Gastroesophageal sphincter (tissue), 3 donors: ENCODE measurements at regions not wholly inside any gene's neighbourhood (a gene's known extent, or its start where the extent isn't known, plus 50 kb on each side); places are given as distances from the start of the nearest gene placed in this dataset.

ENCODE experiments used
- POLR2A ChIP-seq, 2 donors: fragments of 450-650 bp; IDR thresholded peaks; one replicate each; pipeline ENCODE4 v1.6.1; 2017; ENCODE audit warnings: antibody characterized with exemption in 2 of 2, mild to moderate bottlenecking in 2 of 2, moderate library complexity in 1 of 2
- TF ChIP-seq, protein P1 (sequence below), 4 experiments: fragments of 200-600 bp in 2 of 4; fragments of 450-650 bp in 2 of 4; sonication (generic) in 1 of 4; IDR thresholded peaks; one replicate each; pipeline ENCODE4 v1.5.1; 2017 to 2019; ENCODE audit warnings: antibody characterized with exemption in 4 of 4, mild to moderate bottlenecking in 2 of 4, moderate library complexity in 2 of 4

DNA sequence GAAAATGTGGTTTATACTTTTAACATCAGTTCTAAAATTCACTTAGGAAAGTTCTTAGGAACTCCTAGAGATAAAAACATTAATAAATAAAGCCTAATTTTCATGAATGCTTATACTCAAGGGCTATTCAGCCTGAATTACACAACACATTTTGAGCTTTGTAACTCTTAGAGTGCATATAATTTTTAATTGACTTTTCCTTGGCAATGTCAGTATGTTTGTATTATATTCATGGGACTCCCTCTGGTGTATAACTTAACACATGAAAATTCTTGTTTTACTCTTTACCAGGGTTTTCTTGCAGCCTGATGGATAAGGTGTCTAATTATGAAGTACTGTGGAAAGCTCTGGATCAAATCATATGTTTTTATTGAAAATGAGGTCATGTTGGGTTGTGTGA lies 150.6 kb upstream of the HMGA2 start:
- no peak for TF ChIP-seq POLR2A (IDR thresholded peaks at IDR 0.05)
- TF ChIP-seq, protein P1, sequence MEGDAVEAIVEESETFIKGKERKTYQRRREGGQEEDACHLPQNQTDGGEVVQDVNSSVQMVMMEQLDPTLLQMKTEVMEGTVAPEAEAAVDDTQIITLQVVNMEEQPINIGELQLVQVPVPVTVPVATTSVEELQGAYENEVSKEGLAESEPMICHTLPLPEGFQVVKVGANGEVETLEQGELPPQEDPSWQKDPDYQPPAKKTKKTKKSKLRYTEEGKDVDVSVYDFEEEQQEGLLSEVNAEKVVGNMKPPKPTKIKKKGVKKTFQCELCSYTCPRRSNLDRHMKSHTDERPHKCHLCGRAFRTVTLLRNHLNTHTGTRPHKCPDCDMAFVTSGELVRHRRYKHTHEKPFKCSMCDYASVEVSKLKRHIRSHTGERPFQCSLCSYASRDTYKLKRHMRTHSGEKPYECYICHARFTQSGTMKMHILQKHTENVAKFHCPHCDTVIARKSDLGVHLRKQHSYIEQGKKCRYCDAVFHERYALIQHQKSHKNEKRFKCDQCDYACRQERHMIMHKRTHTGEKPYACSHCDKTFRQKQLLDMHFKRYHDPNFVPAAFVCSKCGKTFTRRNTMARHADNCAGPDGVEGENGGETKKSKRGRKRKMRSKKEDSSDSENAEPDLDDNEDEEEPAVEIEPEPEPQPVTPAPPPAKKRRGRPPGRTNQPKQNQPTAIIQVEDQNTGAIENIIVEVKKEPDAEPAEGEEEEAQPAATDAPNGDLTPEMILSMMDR (IDR thresholded peaks at IDR 0.05): peak in 1 of 4 experiments; percentile 12
